ENCODE measurements at regions not wholly inside any gene's neighbourhood (a gene's known extent, or its start where the extent isn't known, plus 50 kb on each side); places are given as distances from the start of the nearest gene placed in this dataset.
"Not testable (repeated sequence)": the region's sequence is repeated elsewhere in the genome, so short reads cannot be mapped to it uniquely, and the experiment has no call there.

GRCh38 chr3:127086591-127086990 lies 103.7 kb downstream of the PLXNA1 start:
- not testable (repeated sequence) for TF ChIP-seq CTCF (IDR thresholded peaks at IDR 0.05); EZH2 (IDR thresholded peaks at IDR 0.05; ENCODE audit: borderline replicate concordance, insufficient read depth, low read depth, low read length, poor library complexity, severe bottlenecking)
